ENCODE measurements at regions not wholly inside any gene's neighbourhood (a gene's known extent, or its start where the extent isn't known, plus 50 kb on each side); places are given as distances from the start of the nearest gene placed in this dataset.

GRCh38 chr13:40178130-40178529 lies 488.3 kb downstream of the FOXO1 start:
- Histone ChIP-seq H3K9me2 (replicated peaks; ENCODE audit: insufficient read depth, low read length) (no peaks in the 10 kb centered on the region), H3K4me2 (ENCODE audit: low read depth, low read length, poor library complexity, severe bottlenecking) (no peak overlapping the region), H3K36me3 (ENCODE audit: low read length) (no peaks in the 10 kb centered on the region), H2AFZ (ENCODE audit: low read depth, low read length, severe bottlenecking) (no peak overlapping the region), H3F3A (ENCODE audit: insufficient read depth) (no peaks in the 10 kb centered on the region), H3K9ac (ENCODE audit: low read length) (no peak overlapping the region), H3K79me2 (ENCODE audit: insufficient read depth, low read length) (no peaks in the 10 kb centered on the region), H3K4me3 (ENCODE audit: insufficient read depth, low read length, poor library complexity, severe bottlenecking) (no peak overlapping the region), H3K27ac (ENCODE audit: low read depth, low read length) (no peak overlapping the region), H4K20me1 (ENCODE audit: low read depth, low read length) (no peaks in the 10 kb centered on the region), H3K9me3 (ENCODE audit: insufficient read depth, low read length) (no peaks in the 10 kb centered on the region), H3K27me3 (ENCODE audit: low read length) (no peaks in the 10 kb centered on the region)
- no peak for TF ChIP-seq EZH2phosphoT487 (conservative IDR thresholded peaks at IDR 0.05; ENCODE audit: low read length)
- TF ChIP-seq, protein P1, sequence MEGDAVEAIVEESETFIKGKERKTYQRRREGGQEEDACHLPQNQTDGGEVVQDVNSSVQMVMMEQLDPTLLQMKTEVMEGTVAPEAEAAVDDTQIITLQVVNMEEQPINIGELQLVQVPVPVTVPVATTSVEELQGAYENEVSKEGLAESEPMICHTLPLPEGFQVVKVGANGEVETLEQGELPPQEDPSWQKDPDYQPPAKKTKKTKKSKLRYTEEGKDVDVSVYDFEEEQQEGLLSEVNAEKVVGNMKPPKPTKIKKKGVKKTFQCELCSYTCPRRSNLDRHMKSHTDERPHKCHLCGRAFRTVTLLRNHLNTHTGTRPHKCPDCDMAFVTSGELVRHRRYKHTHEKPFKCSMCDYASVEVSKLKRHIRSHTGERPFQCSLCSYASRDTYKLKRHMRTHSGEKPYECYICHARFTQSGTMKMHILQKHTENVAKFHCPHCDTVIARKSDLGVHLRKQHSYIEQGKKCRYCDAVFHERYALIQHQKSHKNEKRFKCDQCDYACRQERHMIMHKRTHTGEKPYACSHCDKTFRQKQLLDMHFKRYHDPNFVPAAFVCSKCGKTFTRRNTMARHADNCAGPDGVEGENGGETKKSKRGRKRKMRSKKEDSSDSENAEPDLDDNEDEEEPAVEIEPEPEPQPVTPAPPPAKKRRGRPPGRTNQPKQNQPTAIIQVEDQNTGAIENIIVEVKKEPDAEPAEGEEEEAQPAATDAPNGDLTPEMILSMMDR (IDR thresholded peaks at IDR 0.05; ENCODE audit: insufficient read depth, low read length, poor library complexity, severe bottlenecking), result no peak

GRCh38 chr13:40179445-40180281 lies 486.8 kb downstream of the FOXO1 start:
- TF ChIP-seq, protein P1 (IDR thresholded peaks at IDR 0.05; ENCODE audit: insufficient read depth, low read length, poor library complexity, severe bottlenecking), result no peak
- no peak for TF ChIP-seq EZH2phosphoT487 (conservative IDR thresholded peaks at IDR 0.05; ENCODE audit: low read length)
- no peak overlapping the region for H3K4me2 ChIP-seq (ENCODE audit: low read depth, low read length, poor library complexity, severe bottlenecking)

GRCh38 chr13:40180776-40181175 lies 485.7 kb downstream of the FOXO1 start:
- no peaks in the 10 kb centered on the region for H3K27me3 ChIP-seq (ENCODE audit: low read length)
- no peak overlapping the region for H3K4me3 ChIP-seq (ENCODE audit: insufficient read depth, low read length, poor library complexity, severe bottlenecking)
- H3K27ac ChIP-seq (ENCODE audit: low read depth, low read length), result no peak overlapping the region
- H3K36me3 ChIP-seq (ENCODE audit: low read length), result no peaks in the 10 kb centered on the region
- no peaks in the 10 kb centered on the region for H3K9me3 ChIP-seq (ENCODE audit: insufficient read depth, low read length)
- H3K79me2 ChIP-seq (ENCODE audit: insufficient read depth, low read length), result no peaks in the 10 kb centered on the region
- no peaks in the 10 kb centered on the region for H4K20me1 ChIP-seq (ENCODE audit: low read depth, low read length)
- no peaks in the 10 kb centered on the region for H3F3A ChIP-seq (ENCODE audit: insufficient read depth)
- TF ChIP-seq EZH2phosphoT487 (conservative IDR thresholded peaks at IDR 0.05; ENCODE audit: low read length), result no peak
- TF ChIP-seq, protein P1 (IDR thresholded peaks at IDR 0.05; ENCODE audit: insufficient read depth, low read length, poor library complexity, severe bottlenecking), result no peak
- no peaks in the 10 kb centered on the region for H3K9me2 ChIP-seq (replicated peaks; ENCODE audit: insufficient read depth, low read length)
- no peak overlapping the region for H3K9ac ChIP-seq (ENCODE audit: low read length)
- H3K4me2 ChIP-seq (ENCODE audit: low read depth, low read length, poor library complexity, severe bottlenecking), result no peak overlapping the region
- no peak overlapping the region for H2AFZ ChIP-seq (ENCODE audit: low read depth, low read length, severe bottlenecking)

More at GRCh38 chr13:40179445-40180281, 486.8 kb downstream of the FOXO1 start:
- Histone ChIP-seq H3K4me3 (ENCODE audit: insufficient read depth, low read length, poor library complexity, severe bottlenecking) (no peak overlapping the region), H3F3A (ENCODE audit: insufficient read depth) (no peaks in the 10 kb centered on the region), H4K20me1 (ENCODE audit: low read depth, low read length) (no peaks in the 10 kb centered on the region), H3K27ac (ENCODE audit: low read depth, low read length) (no peak overlapping the region), H3K27me3 (ENCODE audit: low read length) (no peaks in the 10 kb centered on the region), H3K79me2 (ENCODE audit: insufficient read depth, low read length) (no peaks in the 10 kb centered on the region), H2AFZ (ENCODE audit: low read depth, low read length, severe bottlenecking) (no peak overlapping the region), H3K36me3 (ENCODE audit: low read length) (no peaks in the 10 kb centered on the region), H3K9me3 (ENCODE audit: insufficient read depth, low read length) (no peaks in the 10 kb centered on the region), H3K9ac (ENCODE audit: low read length) (no peak overlapping the region), H3K9me2 (replicated peaks; ENCODE audit: insufficient read depth, low read length) (no peaks in the 10 kb centered on the region)

All from SU-DHL-6 (cell line).